Small intestine (tissue), 7 donors: ENCODE measurements at regions not wholly inside any gene's neighbourhood (a gene's known extent, or its start where the extent isn't known, plus 50 kb on each side); places are given as distances from the start of the nearest gene placed in this dataset.
A peak's percentile ranks its signal among the peaks of the same experiment; 100 is the strongest.

Source experiments
- DNase-seq, 2 donors: peaks; one replicate each; pipeline versions ENCODE4 v3.0.0 to v3.0.0-alpha.2; 2013
- FAIRE-seq: peaks from 2 replicates; lab custom pipeline; 2012; peaks lifted over from hg19 to GRCh38; lab: Jason Lieb, UNC
- H3K27ac ChIP-seq, 3 donors: one replicate each; pipeline ENCODE4 v1.5.1; 2013; ENCODE audit warnings: low read length in 2 of 3, mild to moderate bottlenecking in 2 of 3, control low read depth in 1 of 3, inconsistent platforms in 1 of 3, low read depth in 1 of 3, moderate library complexity in 1 of 3
- H3K27me3 ChIP-seq, 3 donors: one replicate each; pipeline ENCODE4 v1.6.1; 2013; ENCODE audit warnings: low read length in 3 of 3, inconsistent platforms in 1 of 3; ENCODE audit not compliant: control insufficient read depth in 3 of 3, insufficient read depth in 3 of 3
- H3K36me3 ChIP-seq, 3 donors: one replicate each; pipeline ENCODE4 v1.6.1; 2013; ENCODE audit warnings: low read length in 3 of 3, inconsistent platforms in 1 of 3, low read depth in 1 of 3, mild to moderate bottlenecking in 1 of 3, moderate library complexity in 1 of 3; ENCODE audit not compliant: control insufficient read depth in 3 of 3, insufficient read depth in 2 of 3
- H3K4me1 ChIP-seq, 3 donors: one replicate each; pipeline ENCODE4 v1.6.1; 2013; ENCODE audit warnings: low read length in 2 of 3, inconsistent platforms in 1 of 3, low read depth in 1 of 3, mild to moderate bottlenecking in 1 of 3, moderate library complexity in 1 of 3; ENCODE audit not compliant: control insufficient read depth in 3 of 3, insufficient read depth in 2 of 3
- H3K4me3 ChIP-seq, 3 donors: one replicate each; pipeline ENCODE4 v1.5.1; 2013; ENCODE audit warnings: low read length in 3 of 3, control low read depth in 1 of 3, inconsistent platforms in 1 of 3, low read depth in 1 of 3, mild to moderate bottlenecking in 1 of 3, moderate library complexity in 1 of 3
- H3K9me3 ChIP-seq, 2 donors: one replicate each; pipeline ENCODE4 v1.6.1; 2013; ENCODE audit warnings: low read depth in 1 of 2, low read length in 1 of 2; ENCODE audit not compliant: control insufficient read depth in 2 of 2, insufficient read depth in 1 of 2
- WGBS, 3 donors: extraction: QIAGEN DNeasy Blood & Tissue Kit; methylation state at CpG; one replicate each; pipeline ENCODE4 v1.1.7; 2013; 5-methylcytosine and 5-hydroxymethylcytosine counted together
- donor health status: healthy with polysubstance abuse.
- donor health status: control.
- donor health status: control.
- donor health status: Bipolar disorder and iron deficiency.
- donor health status: healthy.

DNA sequence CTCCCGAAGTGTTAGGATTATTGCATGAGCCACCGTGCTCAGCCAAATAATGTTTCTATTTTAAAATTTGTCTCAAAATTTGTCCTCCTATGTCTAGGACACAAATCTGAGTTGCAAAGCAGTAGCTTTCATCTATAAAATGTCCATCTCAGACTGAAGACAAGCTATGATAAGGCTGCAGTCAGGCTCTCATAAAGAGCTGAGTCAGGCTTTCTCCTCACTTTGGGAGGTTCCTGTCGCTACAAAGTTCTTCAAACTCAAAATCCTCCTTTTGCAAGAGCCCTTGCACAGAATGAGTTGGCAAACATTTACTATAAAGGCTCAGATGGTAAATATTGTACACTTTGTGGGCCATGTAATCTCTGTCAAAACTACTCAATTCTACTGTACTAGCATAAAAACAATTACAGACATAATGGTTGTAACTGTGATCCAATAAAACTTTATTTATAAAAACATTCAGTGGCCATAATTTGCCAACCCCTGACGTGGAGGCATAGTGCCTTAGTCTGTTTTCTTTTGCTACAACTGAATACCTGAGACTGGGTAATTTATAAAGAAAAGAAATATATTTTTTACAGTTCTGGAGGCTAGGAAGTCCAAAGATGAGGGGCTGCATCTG, 154.9 kb upstream of the SATB2 start:
- Histone ChIP-seq H3K4me3 (no peak overlapping the region), H3K9me3 (no peaks in the 10 kb centered on the region), H3K36me3 (no peaks in the 10 kb centered on the region), H3K27ac (no peak overlapping the region), H3K27me3 (no peaks in the 10 kb centered on the region), H3K4me1 (no peaks in the 10 kb centered on the region)
- 80 to 84% (median 82%) methylated on average over 4 of the region's 4 CpGs for WGBS, 3 donors
- DNase-seq (no peak), FAIRE-seq (no peak)

DNA sequence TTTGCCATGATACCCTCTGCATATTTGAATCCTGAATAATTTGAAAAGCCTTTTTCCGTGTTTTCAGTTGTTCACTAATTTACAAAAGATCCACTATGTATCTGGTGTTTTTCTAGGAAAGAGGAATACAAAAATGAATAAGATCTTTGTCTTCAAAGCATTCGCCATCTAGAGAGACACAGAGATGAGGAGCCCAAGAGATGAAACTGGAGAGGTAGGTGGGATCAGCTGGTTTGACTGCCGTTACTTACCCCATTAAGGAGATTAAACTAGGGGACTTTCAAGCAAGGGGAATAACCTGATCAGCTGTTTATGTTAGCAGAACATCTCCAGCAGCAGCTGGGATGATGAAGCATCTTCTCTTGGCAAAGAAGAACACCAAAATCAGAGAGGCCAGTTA, 150.2 kb upstream of the SATB2 start:
- no peaks in the 10 kb centered on the region for H3K9me3 ChIP-seq
- FAIRE-seq (no peak), DNase-seq (no peak)
- H3K4me3 ChIP-seq: no peak overlapping the region
- no peak overlapping the region for H3K27ac ChIP-seq
- WGBS, 3 donors: 78 to 81% (median 81%) methylated on average over 3 of the region's 3 CpGs
- H3K36me3 ChIP-seq: no peaks in the 10 kb centered on the region
- H3K4me1 ChIP-seq: no peaks in the 10 kb centered on the region
- peaks cover 0 to 17% (median 2%) of the 10 kb centered on the region in 3 donors for H3K27me3 ChIP-seq

DNA sequence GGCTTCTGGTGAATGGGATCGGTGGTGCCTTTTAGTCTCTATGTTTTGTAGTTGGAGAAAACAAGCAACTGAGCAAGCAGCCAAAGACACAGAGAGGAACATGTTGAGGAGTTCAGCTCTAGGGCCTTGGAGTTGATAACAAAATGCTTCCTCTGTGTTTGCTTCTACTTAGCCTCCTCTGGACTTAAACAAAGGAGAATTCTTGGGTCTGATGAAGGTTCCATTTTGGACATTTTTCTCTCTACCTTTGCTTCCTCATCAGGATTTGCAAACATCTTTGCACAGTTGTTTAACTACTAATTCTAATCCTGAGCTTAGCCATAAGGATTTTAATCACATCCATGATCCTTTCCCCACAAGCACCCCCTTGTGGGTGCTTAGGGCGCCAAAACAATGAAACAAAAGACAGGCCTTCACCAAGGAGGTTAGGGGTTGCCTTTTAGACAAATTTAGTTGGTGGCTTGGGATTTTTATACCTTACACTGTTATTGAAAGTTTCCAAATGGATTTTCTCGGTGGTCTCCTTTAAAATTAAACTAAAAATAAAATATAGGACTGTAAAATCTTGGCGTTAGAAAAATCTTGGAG, 148.5 kb upstream of the SATB2 start:
- Histone ChIP-seq H3K36me3 (no peaks in the 10 kb centered on the region), H3K27me3 (peaks cover 0 to 21% (median 2%) of the 10 kb centered on the region in 3 donors), H3K27ac (no peak overlapping the region), H3K4me3 (no peak overlapping the region), H3K9me3 (no peaks in the 10 kb centered on the region), H3K4me1 (no peaks in the 10 kb centered on the region)
- FAIRE-seq (no peak), DNase-seq (no peak)
- 59 to 65% (median 63%) methylated on average over 4 of the region's 4 CpGs for WGBS, 3 donors

DNA sequence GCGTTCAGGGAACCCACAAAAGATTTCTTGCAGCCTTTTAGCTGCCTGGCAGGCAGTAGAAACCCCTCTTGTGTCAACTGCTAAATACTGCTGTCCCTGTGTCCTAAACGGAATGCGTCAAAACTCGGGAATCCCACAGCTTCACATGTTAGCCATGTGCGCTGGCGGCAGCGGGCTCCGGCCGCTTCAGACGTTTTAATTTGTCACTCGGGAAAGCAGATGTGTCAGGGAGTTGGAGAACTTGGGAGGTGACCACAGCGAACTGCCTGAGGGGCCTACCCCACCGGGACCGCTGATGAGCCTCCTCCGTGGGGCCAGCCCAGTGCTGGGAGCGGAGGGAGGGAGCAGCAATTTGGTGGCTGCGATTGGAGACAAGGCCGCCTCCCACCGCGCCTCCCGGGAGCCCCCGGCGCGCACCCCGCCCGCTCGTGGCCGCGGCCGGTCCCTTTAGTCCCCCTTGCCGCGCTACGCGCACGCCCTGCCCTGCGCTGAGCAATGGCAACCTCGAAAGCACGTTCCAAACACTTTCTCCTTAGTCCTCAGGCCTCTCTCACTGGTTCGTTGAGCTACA, 146.1 kb upstream of the SATB2 start:
- no peaks in the 10 kb centered on the region for H3K9me3 ChIP-seq
- no peak overlapping the region for H3K27ac ChIP-seq
- DNase-seq (peak in 1 of 2 donors; percentile 24), FAIRE-seq (no peak)
- H3K27me3 ChIP-seq: peaks cover 0 to 21% (median 2%) of the 10 kb centered on the region in 3 donors
- WGBS, 3 donors: 22 to 40% (median 33%) methylated on average over 38 to 39 of the region's 39 CpGs
- H3K4me3 ChIP-seq: no peak overlapping the region
- H3K4me1 ChIP-seq: no peaks in the 10 kb centered on the region
- H3K36me3 ChIP-seq: no peaks in the 10 kb centered on the region

DNA sequence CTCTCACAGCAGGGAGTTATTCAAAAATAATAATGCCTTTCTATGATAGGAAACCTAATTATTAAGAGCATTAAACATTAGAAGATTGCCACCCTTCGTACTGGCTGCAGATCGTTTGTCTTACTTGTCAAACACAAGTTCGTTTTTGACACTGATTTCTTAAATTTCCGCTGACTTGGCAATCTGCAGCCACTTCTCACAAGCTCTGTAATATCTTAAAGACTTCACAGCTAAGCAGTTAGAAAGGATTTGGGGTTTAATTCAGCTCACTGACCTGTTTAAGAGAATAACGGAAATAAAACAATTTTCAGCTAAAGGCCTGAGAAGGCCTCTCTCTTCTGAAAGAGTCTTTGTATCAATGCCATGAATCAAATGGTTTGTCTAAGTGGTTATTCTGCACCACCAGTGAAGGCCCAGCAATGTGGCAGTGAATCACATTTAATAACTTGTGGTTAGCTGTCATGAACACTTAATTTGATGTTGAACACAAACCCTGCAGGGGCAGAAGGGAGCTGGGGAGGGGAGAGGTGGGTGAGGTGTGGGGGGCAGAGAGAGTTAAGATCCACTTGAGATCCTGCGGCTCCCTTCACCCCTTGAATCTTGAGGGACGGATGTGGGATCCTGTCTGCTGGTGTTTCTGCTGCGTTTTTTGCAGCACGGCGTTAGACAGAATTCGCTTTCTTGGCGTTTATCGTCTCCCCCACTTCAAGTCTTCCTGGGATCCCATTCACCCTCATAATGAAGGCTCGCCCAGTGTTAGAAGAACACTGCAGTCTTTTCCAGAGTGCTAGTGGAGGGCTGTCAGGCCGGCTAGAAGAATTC, 145.4 kb upstream of the SATB2 start:
- H3K36me3 ChIP-seq: no peaks in the 10 kb centered on the region
- no peak for DNase-seq
- no peak overlapping the region for H3K4me3 ChIP-seq
- H3K9me3 ChIP-seq: no peaks in the 10 kb centered on the region
- no peak overlapping the region for H3K27ac ChIP-seq
- peaks cover 0 to 21% (median 2%) of the 10 kb centered on the region in 3 donors for H3K27me3 ChIP-seq
- H3K4me1 ChIP-seq: no peaks in the 10 kb centered on the region
- WGBS, 3 donors: 83 to 86% (median 83%) methylated on average over 15 of the region's 15 CpGs
- FAIRE-seq: no peak

DNA sequence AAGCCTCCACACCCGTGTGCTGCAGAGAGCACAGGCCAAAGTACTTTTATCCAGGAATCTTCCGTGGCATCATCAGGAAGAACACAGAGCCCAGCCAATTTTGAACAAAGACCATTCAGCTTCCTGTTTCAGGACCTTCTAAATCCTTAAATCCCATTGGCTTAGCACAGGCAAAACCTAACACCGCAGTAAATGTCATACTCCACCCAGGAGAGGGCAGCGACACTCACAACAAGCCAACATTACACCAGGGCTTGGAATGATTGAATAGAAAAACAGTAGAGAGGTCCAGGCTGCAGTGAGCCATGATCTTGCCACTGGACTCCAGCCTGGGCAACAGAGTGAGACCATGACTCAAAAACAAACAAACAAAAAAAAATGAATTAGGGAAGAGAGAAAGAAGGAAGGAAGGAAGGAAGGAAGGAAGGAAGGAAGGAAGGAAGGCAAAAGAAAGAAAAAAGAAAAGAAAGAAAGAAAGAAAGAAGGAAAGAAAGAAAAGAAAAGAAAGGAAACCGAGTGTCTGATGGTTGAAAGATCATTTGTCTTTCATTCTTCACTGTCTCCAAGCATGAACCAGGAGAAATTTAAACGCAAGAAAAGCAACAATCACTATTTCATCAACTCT, 144.6 kb upstream of the SATB2 start:
- no peak for FAIRE-seq
- Histone ChIP-seq H3K27ac (no peak overlapping the region), H3K9me3 (no peaks in the 10 kb centered on the region), H3K4me3 (no peak overlapping the region), H3K36me3 (no peaks in the 10 kb centered on the region), H3K27me3 (peaks cover 0 to 21% (median 2%) of the 10 kb centered on the region in 3 donors), H3K4me1 (no peaks in the 10 kb centered on the region)
- DNase-seq: no peak
- 45 to 67% (median 59%) methylated on average over 6 of the region's 6 CpGs for WGBS, 3 donors

DNA sequence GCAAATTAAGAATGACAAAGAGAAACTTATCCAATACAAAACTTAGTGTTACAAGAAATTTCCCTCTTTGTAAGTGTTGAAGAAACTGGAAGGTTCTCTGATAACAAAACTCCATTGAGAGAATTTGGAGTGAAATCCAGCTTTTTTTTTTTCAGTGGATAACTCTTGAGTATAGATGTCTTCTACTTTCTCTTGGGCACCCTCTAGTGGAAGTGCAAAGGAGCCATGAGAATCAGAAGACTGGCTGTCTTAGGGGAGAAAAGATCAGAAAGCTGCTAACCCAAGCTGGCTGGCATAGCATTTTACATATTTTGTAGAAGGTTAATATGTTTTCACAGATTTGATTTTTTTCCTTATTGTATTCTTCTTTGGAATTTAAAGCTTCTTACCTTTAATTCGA, 138.8 kb upstream of the SATB2 start:
- no peaks in the 10 kb centered on the region for H3K36me3 ChIP-seq
- H3K4me1 ChIP-seq: no peaks in the 10 kb centered on the region
- DNase-seq: peak; percentile 16 to 23
- 48 to 62% (median 61%) methylated on average over 1 of the region's 1 CpG for WGBS, 3 donors
- no peak overlapping the region for H3K27ac ChIP-seq
- H3K27me3 ChIP-seq: no peaks in the 10 kb centered on the region
- H3K9me3 ChIP-seq: peaks cover 0 to 3% of the 10 kb centered on the region in 2 donors
- no peak overlapping the region for H3K4me3 ChIP-seq
- FAIRE-seq: no peak

DNA sequence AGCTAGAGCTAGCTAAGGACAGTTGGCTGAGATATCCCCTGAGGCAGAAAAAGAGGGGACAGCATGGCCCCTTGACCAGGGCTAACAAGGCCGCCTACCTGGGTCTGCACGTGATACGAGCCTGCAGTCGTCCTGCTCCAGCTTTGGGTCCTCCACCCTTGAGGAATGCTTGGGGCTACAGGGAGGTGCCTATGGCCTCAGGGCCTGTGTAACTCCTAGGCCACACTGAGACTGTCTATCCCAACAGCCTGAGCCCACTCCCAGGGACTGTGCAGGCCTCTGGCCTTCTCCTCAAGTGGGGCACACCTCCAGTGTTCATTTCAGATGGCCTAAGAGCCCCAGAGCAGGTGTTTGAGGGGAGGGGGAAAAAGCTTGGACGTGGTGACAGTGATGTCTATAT, 136.7 kb upstream of the SATB2 start:
- Histone ChIP-seq H3K9me3 (peaks cover 0 to 3% of the 10 kb centered on the region in 2 donors), H3K27me3 (peaks cover 0 to 4% (median 0%) of the 10 kb centered on the region in 3 donors), H3K4me3 (no peak overlapping the region), H3K4me1 (peaks cover 0 to 2% (median 0%) of the 10 kb centered on the region in 3 donors), H3K27ac (no peak overlapping the region), H3K36me3 (no peaks in the 10 kb centered on the region)
- DNase-seq (no peak), FAIRE-seq (no peak)
- 80 to 90% (median 87%) methylated on average over 4 to 5 of the region's 5 CpGs for WGBS, 3 donors
